Neural cell (in vitro differentiated cells): ENCODE measurements at regions not wholly inside any gene's neighbourhood (a gene's known extent, or its start where the extent isn't known, plus 50 kb on each side); places are given as distances from the start of the nearest gene placed in this dataset.

ENCODE experiments used
- H2AFZ ChIP-seq: fragments of 200-600, 300-800 bp; sonication (generic), shearing (Covaris generic); 2 replicates; pipeline ENCODE4 v1.6.0; 2014; ENCODE audit warnings: low read depth, mild to moderate bottlenecking, antibody characterized with exemption, low read length, moderate library complexity
- H3F3A ChIP-seq: fragments of 200-600 bp; shearing (Covaris generic); 2 replicates; pipeline ENCODE4 v1.6.1; 2016; ENCODE audit warnings: mild to moderate bottlenecking, moderate library complexity, mixed read lengths, antibody characterized with exemption, low read length; ENCODE audit not compliant: insufficient read depth, poor library complexity, severe bottlenecking
- H3K27ac ChIP-seq: fragments of 200-600, 300-800 bp; sonication (generic), shearing (Covaris generic); 2 replicates; pipeline ENCODE4 v1.5.1; 2014; ENCODE audit warnings: mild to moderate bottlenecking, low read length, moderate library complexity
- H3K27me3 ChIP-seq: fragments of 300-800, 200-600 bp; sonication (generic), shearing (Covaris generic); 2 replicates; pipeline ENCODE4 v1.6.0; 2014; ENCODE audit warnings: mild to moderate bottlenecking, low read depth, low read length, moderate library complexity; ENCODE audit not compliant: insufficient read depth
- H3K36me3 ChIP-seq: fragments of 300-800, 200-600 bp; sonication (generic), shearing (Covaris generic); 2 replicates; pipeline ENCODE4 v1.5.1; 2014; ENCODE audit warnings: mild to moderate bottlenecking, antibody characterized with exemption, low read length, moderate library complexity; ENCODE audit not compliant: insufficient read depth
- H3K4me2 ChIP-seq: fragments of 300-800, 200-600 bp; sonication (generic), shearing (Covaris generic); 2 replicates; pipeline ENCODE4 v1.6.0; 2014; ENCODE audit warnings: mild to moderate bottlenecking, low read length
- H3K4me3 ChIP-seq: fragments of 300-800, 200-600 bp; sonication (generic), shearing (Covaris generic); 2 replicates; pipeline ENCODE4 v1.5.1; 2014; ENCODE audit warnings: mild to moderate bottlenecking, low read length, moderate library complexity
- H3K79me2 ChIP-seq: fragments of 200-600 bp; shearing (Covaris generic); replicated peaks from 2 replicates; pipeline ENCODE4 v1.6.0; 2014; ENCODE audit warnings: mild to moderate bottlenecking, low read length, moderate library complexity; ENCODE audit not compliant: insufficient read depth
- H3K9ac ChIP-seq: fragments of 300-800, 200-600 bp; sonication (generic), shearing (Covaris generic); 2 replicates; pipeline ENCODE4 v1.6.1; 2016; ENCODE audit warnings: mild to moderate bottlenecking, low read length, mixed read lengths
- H3K9me2 ChIP-seq: fragments of 200-600 bp; shearing (Covaris generic); 2 replicates; pipeline ENCODE4 v1.6.1; 2016; ENCODE audit warnings: mild to moderate bottlenecking, low read length, mixed read lengths; ENCODE audit not compliant: insufficient read depth
- H3K9me3 ChIP-seq: fragments of 200-600, 300-800 bp; sonication (generic), shearing (Covaris generic); 2 replicates; pipeline ENCODE4 v1.6.1; 2016; ENCODE audit warnings: mild to moderate bottlenecking, mixed run types, low read length, moderate library complexity, mixed read lengths
- H4K20me1 ChIP-seq: fragments of 200-600 bp; shearing (Covaris generic); 2 replicates; pipeline ENCODE4 v1.6.1; 2016; ENCODE audit warnings: mild to moderate bottlenecking, mixed run types; ENCODE audit not compliant: insufficient read depth
- EZH2 ChIP-seq: fragments of 200-600, 300-800 bp; shearing (Covaris generic), sonication (generic); IDR thresholded peaks from 2 replicates; pipeline ENCODE4 v1.6.1; 2014; ENCODE audit warnings: antibody characterized with exemption, low read length, borderline replicate concordance, mild to moderate bottlenecking; ENCODE audit not compliant: insufficient read depth, poor library complexity, severe bottlenecking
- POLR2AphosphoS5 ChIP-seq: IDR thresholded peaks from 2 replicates; pipeline ENCODE4 v1.6.1; 2012
- RAD21 ChIP-seq: fragments of 450-650 bp; conservative IDR thresholded peaks from 2 replicates; pipeline ENCODE4 v1.6.1; 2014; ENCODE audit warnings: antibody characterized with exemption, mild to moderate bottlenecking, moderate library complexity
- REST ChIP-seq: IDR thresholded peaks from 2 replicates; pipeline ENCODE4 v1.6.1; 2012; ENCODE audit warnings: borderline replicate concordance
- TAF1 ChIP-seq: IDR thresholded peaks from 2 replicates; pipeline ENCODE4 v1.6.1; 2012; ENCODE audit warnings: low read depth

DNA sequence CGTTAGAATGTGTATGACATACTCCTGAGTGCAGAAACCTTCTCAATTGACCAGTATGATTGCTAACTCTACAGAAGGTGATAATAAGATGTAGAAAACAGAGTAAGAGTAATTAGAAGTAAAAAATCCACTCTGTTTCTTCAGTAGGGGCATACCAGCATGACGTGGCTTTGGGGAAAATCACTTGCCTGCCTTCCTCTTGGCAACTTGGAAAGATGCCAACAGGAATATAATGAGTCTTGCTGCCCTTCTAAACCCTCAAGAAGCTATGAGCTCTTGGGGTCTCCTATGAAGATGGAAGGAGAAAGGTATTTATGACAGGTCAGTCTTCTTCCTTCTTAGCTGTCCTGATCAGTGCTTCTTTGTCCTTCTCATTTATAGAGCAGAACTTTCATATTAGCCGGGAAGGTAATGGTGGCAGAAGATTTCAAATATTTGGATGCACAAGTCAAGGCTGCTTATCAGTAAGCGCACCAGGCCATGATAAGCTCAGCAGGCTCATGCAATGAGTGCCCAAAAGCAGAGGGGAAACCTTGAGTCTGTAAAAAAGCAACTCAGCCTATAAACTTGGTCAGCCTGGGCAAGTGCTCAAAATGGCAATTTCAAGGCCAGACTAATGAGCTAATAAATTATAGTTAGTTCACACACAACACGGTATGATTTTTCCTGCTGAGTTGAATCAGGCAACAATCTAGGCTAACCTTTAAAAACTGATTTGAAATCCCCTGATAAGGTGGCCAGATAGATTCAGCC, 69.7 kb upstream of the PPARGC1A start:
- Histone ChIP-seq H3K4me3 (no peak overlapping the region), H3K9ac (no peak overlapping the region), H4K20me1 (no peaks in the 10 kb centered on the region), H3F3A (no peaks in the 10 kb centered on the region), H3K4me2 (no peak overlapping the region), H3K27ac (no peak overlapping the region), H2AFZ (no peak overlapping the region), H3K79me2 (no peaks in the 10 kb centered on the region), H3K9me3 (no peaks in the 10 kb centered on the region), H3K9me2 (no peaks in the 10 kb centered on the region), H3K36me3 (no peaks in the 10 kb centered on the region), H3K27me3 (no peaks in the 10 kb centered on the region)
- TF ChIP-seq RAD21, result no peak
- TF ChIP-seq REST, result no peak
- no peak for TF ChIP-seq TAF1

DNA sequence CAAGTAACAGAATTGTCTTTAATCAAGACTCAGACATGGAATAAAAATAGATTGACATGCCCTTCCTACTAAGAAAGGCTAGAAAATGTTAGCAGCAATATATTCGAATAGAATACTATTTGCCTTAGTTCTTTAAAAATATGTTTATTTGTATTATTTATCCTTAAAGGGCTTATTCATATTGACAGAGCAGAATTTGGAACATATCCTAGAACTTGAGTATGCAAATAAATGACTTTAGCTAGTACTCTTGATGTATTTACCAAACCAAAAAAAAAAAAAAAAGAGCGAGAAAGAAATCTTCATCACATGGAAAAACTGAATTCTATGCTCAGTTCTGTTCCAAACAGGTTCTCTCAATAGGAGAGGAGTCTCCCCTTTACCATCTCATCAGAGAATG, 68.9 kb upstream of the PPARGC1A start:
- Histone ChIP-seq H4K20me1 (no peaks in the 10 kb centered on the region), H3K9me2 (no peaks in the 10 kb centered on the region), H3K9ac (no peak overlapping the region), H3F3A (no peaks in the 10 kb centered on the region), H2AFZ (no peak overlapping the region), H3K4me3 (no peak overlapping the region), H3K4me2 (no peak overlapping the region), H3K27ac (no peak overlapping the region), H3K36me3 (no peaks in the 10 kb centered on the region), H3K9me3 (no peaks in the 10 kb centered on the region), H3K79me2 (no peaks in the 10 kb centered on the region), H3K27me3 (no peaks in the 10 kb centered on the region)
- no peak for TF ChIP-seq POLR2AphosphoS5
- TF ChIP-seq TAF1, result no peak
- no peak for TF ChIP-seq RAD21

GRCh38 chr4:23957465-23957864, 67.6 kb upstream of the PPARGC1A start:
- Histone ChIP-seq H3K4me3 (no peak overlapping the region), H3K27ac (no peak overlapping the region), H2AFZ (no peak overlapping the region), H4K20me1 (no peaks in the 10 kb centered on the region), H3K9me3 (no peaks in the 10 kb centered on the region), H3K79me2 (no peaks in the 10 kb centered on the region), H3K4me2 (no peak overlapping the region), H3F3A (no peaks in the 10 kb centered on the region), H3K36me3 (no peaks in the 10 kb centered on the region), H3K9me2 (no peaks in the 10 kb centered on the region), H3K9ac (no peak overlapping the region), H3K27me3 (no peaks in the 10 kb centered on the region)
- TF ChIP-seq EZH2, result no peak
